ENCODE measurements at regions not wholly inside any gene's neighbourhood (a gene's known extent, or its start where the extent isn't known, plus 50 kb on each side); places are given as distances from the start of the nearest gene placed in this dataset.

- DNase-seq (ENCODE audit: low read depth): no peak
- no peak overlapping the region for H3K4me3 ChIP-seq (ENCODE audit: low read length)
- TF ChIP-seq CTCF (conservative IDR thresholded peaks at IDR 0.05; ENCODE audit: low read length): no peak
Observed at GRCh38 chr2:36238106-36238505, 117.5 kb upstream of the CRIM1 start.

- no peak for DNase-seq (ENCODE audit: low read depth)
- TF ChIP-seq CTCF (conservative IDR thresholded peaks at IDR 0.05; ENCODE audit: low read length): no peak
Observed at GRCh38 chr2:36235882-36236281, 119.7 kb upstream of the CRIM1 start.

GRCh38 chr2:36235426-36235825 lies 120.2 kb upstream of the CRIM1 start:
- H3K4me3 ChIP-seq (ENCODE audit: low read length): no peak overlapping the region
- no peak for DNase-seq (ENCODE audit: low read depth)
- no peak for TF ChIP-seq CTCF (conservative IDR thresholded peaks at IDR 0.05; ENCODE audit: low read length)

More at GRCh38 chr2:36235882-36236281, 119.7 kb upstream of the CRIM1 start:
- no peak overlapping the region for H3K4me3 ChIP-seq (ENCODE audit: low read length)

- DNase-seq (ENCODE audit: low read depth): no peak
- TF ChIP-seq CTCF (conservative IDR thresholded peaks at IDR 0.05; ENCODE audit: low read length): no peak
- no peak overlapping the region for H3K4me3 ChIP-seq (ENCODE audit: low read length)
Observed at GRCh38 chr2:36223259-36223658, 132.3 kb upstream of the CRIM1 start.

GRCh38 chr2:36222485-36222884 lies 133.1 kb upstream of the CRIM1 start:
- no peak overlapping the region for H3K4me3 ChIP-seq (ENCODE audit: low read length)
- no peak for TF ChIP-seq CTCF (conservative IDR thresholded peaks at IDR 0.05; ENCODE audit: low read length)
- DNase-seq (ENCODE audit: low read depth): no peak

GRCh38 chr2:36214691-36215090 lies 140.9 kb upstream of the CRIM1 start:
- DNase-seq (ENCODE audit: low read depth): no peak
- TF ChIP-seq CTCF (conservative IDR thresholded peaks at IDR 0.05; ENCODE audit: low read length): no peak
- H3K4me3 ChIP-seq (ENCODE audit: low read length): no peak overlapping the region

GRCh38 chr2:36203366-36203765 lies 152.2 kb upstream of the CRIM1 start:
- DNase-seq (ENCODE audit: low read depth): no peak
- TF ChIP-seq CTCF (conservative IDR thresholded peaks at IDR 0.05; ENCODE audit: low read length): no peak
- H3K4me3 ChIP-seq (ENCODE audit: low read length): no peak overlapping the region

Measured in AG10803 (cell line).